Activated naive CD8-positive, alpha-beta T cell treated with anti-CD3 and anti-CD28 coated beads for 36 hours (primary cell): ENCODE measurements at regions not wholly inside any gene's neighbourhood (a gene's known extent, or its start where the extent isn't known, plus 50 kb on each side); places are given as distances from the start of the nearest gene placed in this dataset.

Experiments
- DNase-seq: peaks from one replicate; pipeline ENCODE4 v3.0.0; 2021
- H3K27ac Mint-ChIP-seq: one replicate; pipeline ENCODE4 v1.8.0; 2022; ENCODE audit warnings: mild to moderate bottlenecking, moderate library complexity, mixed read lengths
- H3K27me3 Mint-ChIP-seq: one replicate; pipeline ENCODE4 v1.8.0; 2022; ENCODE audit warnings: mild to moderate bottlenecking, mixed read lengths
- H3K36me3 Mint-ChIP-seq: one replicate; pipeline ENCODE4 v1.8.0; 2021; ENCODE audit warnings: mild to moderate bottlenecking, mixed read lengths
- H3K4me1 Mint-ChIP-seq: one replicate; pipeline ENCODE4 v1.8.0; 2021; ENCODE audit warnings: mixed read lengths
- H3K4me3 Mint-ChIP-seq: one replicate; pipeline ENCODE4 v1.8.0; 2022; ENCODE audit warnings: mild to moderate bottlenecking, moderate library complexity, mixed read lengths
- H3K9me3 Mint-ChIP-seq: one replicate; pipeline ENCODE4 v1.8.0; 2022; ENCODE audit warnings: mixed read lengths

DNA sequence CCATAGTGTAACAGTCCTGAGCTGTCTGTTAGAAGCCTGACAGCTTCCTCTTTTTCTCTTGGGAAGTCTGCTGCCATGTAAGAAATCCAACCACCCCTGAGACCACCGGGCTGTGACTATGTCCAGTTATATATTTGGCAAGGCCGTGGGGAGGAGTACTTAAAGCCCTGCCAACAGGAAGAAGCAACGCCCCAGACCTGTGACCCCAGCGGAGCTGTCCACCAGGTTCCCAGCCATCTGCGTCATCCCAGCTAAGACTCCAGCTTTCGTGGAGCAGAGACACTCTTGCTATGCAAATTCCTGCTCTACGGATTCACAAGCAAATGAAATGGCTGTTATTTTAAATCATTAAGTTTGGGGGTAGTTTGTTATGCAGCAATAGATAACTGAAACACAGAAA, 417.3 kb downstream of the TLE4 start:
- H3K36me3 Mint-ChIP-seq, result no peaks in the 10 kb centered on the region
- no peaks in the 10 kb centered on the region for H3K4me1 Mint-ChIP-seq
- no peaks in the 10 kb centered on the region for H3K27me3 Mint-ChIP-seq
- no peaks in the 10 kb centered on the region for H3K9me3 Mint-ChIP-seq
- H3K27ac Mint-ChIP-seq, result no peak overlapping the region
- no peak overlapping the region for H3K4me3 Mint-ChIP-seq
- DNase-seq, result no peak

- H3K9me3 Mint-ChIP-seq, result no peaks in the 10 kb centered on the region
- H3K27ac Mint-ChIP-seq, result no peak overlapping the region
- H3K4me1 Mint-ChIP-seq, result no peaks in the 10 kb centered on the region
- H3K4me3 Mint-ChIP-seq, result no peak overlapping the region
- no peaks in the 10 kb centered on the region for H3K27me3 Mint-ChIP-seq
- no peaks in the 10 kb centered on the region for H3K36me3 Mint-ChIP-seq
- DNase-seq, result no peak
Observed at GRCh38 chr9:79988126-79988525, 416.4 kb downstream of the TLE4 start.

GRCh38 chr9:79986437-79986836, 414.7 kb downstream of the TLE4 start:
- no peak for DNase-seq
- Mint-ChIP-seq H3K4me3 (no peak overlapping the region), H3K36me3 (no peaks in the 10 kb centered on the region), H3K27ac (no peak overlapping the region), H3K9me3 (peaks cover 4% of the 10 kb centered on the region), H3K27me3 (peaks cover 3% of the 10 kb centered on the region), H3K4me1 (no peaks in the 10 kb centered on the region)

GRCh38 chr9:79985772-79986171, 414.0 kb downstream of the TLE4 start:
- DNase-seq, result no peak
- H3K27me3 Mint-ChIP-seq, result peaks cover 3% of the 10 kb centered on the region
- peaks cover 4% of the 10 kb centered on the region for H3K9me3 Mint-ChIP-seq
- no peaks in the 10 kb centered on the region for H3K36me3 Mint-ChIP-seq
- H3K4me1 Mint-ChIP-seq, result no peaks in the 10 kb centered on the region
- H3K27ac Mint-ChIP-seq, result no peak overlapping the region
- H3K4me3 Mint-ChIP-seq, result no peak overlapping the region

DNA sequence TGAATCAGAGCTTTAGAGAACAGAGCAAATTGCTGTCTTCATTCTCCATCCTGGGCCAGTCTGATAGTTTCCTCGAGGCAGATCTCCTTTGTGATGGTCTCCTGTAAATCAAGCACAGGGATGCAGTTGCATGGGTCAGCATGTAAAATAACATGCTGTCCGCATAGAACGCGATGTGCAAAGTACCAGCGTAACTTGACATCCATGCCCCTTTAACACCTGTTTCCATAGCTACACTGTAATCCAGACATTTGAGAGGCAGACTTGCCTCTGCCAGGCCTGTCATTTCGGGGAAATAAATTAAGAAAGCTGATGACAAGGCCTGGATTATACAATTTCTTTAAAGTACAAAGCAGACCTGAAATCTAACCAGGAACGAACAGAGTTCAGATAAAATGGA, 413.5 kb downstream of the TLE4 start:
- Mint-ChIP-seq H3K27ac (no peak overlapping the region), H3K9me3 (peaks cover 4% of the 10 kb centered on the region), H3K27me3 (peaks cover 3% of the 10 kb centered on the region)

GRCh38 chr9:79984429-79985067, 412.8 kb downstream of the TLE4 start:
- Mint-ChIP-seq H3K4me3 (no peak overlapping the region), H3K9me3 (peaks cover 4% of the 10 kb centered on the region), H3K27ac (no peak overlapping the region)

More for the DNA sequence above, 413.5 kb downstream of the TLE4 start:
- H3K36me3 Mint-ChIP-seq, result no peaks in the 10 kb centered on the region
- no peak overlapping the region for H3K4me3 Mint-ChIP-seq
- no peaks in the 10 kb centered on the region for H3K4me1 Mint-ChIP-seq
- DNase-seq, result no peak

DNA sequence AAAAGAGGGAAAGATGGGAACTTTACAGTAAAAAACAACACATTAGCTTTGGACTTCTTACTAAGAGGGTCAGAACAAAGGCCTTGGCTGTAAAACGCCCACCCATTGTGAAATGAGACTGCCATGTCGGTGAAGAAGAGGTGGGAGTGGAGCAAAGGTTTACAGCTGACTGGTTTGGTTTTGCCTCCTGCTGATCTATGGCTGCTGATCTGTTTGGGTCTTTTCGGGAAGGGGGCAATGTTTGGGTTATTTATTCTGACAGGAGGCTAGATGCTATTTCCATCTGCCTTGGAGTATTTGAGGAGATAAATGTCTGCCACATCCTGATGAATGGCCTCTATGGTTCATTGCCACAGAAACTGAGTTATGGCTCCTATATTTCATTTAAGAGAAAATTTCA, 408.7 kb downstream of the TLE4 start:
- Mint-ChIP-seq H3K27me3 (peaks cover 9% of the 10 kb centered on the region), H3K4me1 (no peaks in the 10 kb centered on the region), H3K36me3 (no peaks in the 10 kb centered on the region), H3K27ac (no peak overlapping the region), H3K9me3 (peaks cover 4% of the 10 kb centered on the region), H3K4me3 (no peak overlapping the region)
- DNase-seq, result no peak

More at GRCh38 chr9:79984429-79985067, 412.8 kb downstream of the TLE4 start:
- H3K36me3 Mint-ChIP-seq, result no peaks in the 10 kb centered on the region
- no peaks in the 10 kb centered on the region for H3K4me1 Mint-ChIP-seq
- no peak for DNase-seq
- H3K27me3 Mint-ChIP-seq, result peaks cover 4% of the 10 kb centered on the region

- Mint-ChIP-seq H3K36me3 (no peaks in the 10 kb centered on the region), H3K9me3 (peaks cover 1% of the 10 kb centered on the region), H3K4me1 (no peaks in the 10 kb centered on the region), H3K4me3 (no peak overlapping the region), H3K27me3 (peaks cover 9% of the 10 kb centered on the region), H3K27ac (no peak overlapping the region)
- DNase-seq, result no peak
Observed at GRCh38 chr9:79977510-79978197, 405.9 kb downstream of the TLE4 start.

GRCh38 chr9:79977074-79977435, 405.3 kb downstream of the TLE4 start:
- no peak for DNase-seq
- no peak overlapping the region for H3K27ac Mint-ChIP-seq
- H3K36me3 Mint-ChIP-seq, result no peaks in the 10 kb centered on the region
- H3K4me3 Mint-ChIP-seq, result no peak overlapping the region
- H3K4me1 Mint-ChIP-seq, result no peaks in the 10 kb centered on the region
- H3K27me3 Mint-ChIP-seq, result peaks cover 9% of the 10 kb centered on the region
- H3K9me3 Mint-ChIP-seq, result no peaks in the 10 kb centered on the region

DNA sequence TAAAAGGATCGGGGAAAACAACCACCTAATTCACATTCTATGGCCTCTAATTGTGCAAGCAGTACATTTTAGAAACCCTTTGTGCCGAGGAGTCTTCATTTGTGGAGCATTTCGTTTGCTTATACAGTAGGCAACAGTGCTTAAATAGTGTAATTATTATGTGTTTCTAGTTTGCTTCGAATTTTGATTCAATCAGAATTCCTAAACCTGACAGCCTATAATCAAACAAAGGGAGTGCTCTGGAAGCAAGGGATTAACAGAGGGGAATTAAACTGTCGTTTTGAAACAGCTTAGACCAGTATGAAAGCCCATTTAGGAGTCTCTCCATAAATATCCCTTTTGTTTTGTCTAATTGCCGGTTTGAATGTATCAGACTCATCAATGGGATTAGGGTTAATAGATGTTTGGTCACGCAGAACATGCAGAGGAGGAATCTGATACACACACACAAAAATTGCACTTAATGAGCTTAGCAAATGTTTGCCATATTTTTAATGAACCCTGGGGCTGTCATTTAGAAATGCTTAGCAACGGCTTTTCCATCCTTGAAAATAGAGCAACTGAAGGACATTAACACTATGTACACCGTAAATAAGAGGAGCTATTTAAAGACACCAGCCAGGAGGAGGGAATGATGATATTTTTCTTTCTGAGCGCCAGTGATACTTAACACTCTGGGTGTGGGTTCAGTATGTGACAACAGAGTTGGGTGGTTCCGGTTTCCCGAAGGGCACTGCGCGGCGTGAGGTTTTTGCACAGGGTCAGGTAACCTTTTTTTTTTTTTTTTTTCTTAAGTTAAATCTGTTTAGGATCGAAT, 404.7 kb downstream of the TLE4 start:
- H3K36me3 Mint-ChIP-seq, result no peaks in the 10 kb centered on the region
- H3K4me1 Mint-ChIP-seq, result no peaks in the 10 kb centered on the region
- peaks cover 12% of the 10 kb centered on the region for H3K27me3 Mint-ChIP-seq
- H3K9me3 Mint-ChIP-seq, result no peaks in the 10 kb centered on the region
- DNase-seq, result no peak
- no peak overlapping the region for H3K27ac Mint-ChIP-seq
- H3K4me3 Mint-ChIP-seq, result no peak overlapping the region

DNA sequence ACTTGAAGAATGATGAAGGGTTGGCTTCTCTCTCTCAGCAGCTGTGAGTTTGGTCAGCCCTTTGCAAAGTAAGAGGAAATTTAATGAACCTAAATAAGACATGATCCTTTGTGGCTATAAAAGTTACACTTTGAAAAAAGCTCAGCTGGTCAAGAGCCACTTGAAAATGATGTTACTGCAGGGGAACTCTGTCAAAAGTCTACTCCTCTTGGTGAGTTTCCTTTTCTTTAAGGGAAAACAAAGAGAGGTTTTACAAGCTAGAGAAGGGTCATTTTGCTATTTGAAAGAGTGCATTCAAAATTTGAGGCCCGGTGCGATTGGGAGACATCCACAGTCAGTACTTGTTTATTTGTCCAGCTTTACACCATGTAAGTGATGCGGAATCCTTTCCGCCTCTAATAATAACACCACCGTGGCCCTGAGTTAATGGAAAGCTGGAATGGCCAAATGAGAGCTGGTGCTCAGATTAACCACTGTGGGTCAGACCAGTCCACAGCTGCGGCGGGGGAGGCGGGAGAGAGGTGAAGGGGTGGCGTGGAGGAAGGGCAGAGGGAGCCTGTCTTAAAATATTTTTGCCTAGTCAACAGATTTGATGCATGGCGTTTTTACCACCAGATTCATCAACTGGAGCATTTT, 404.0 kb downstream of the TLE4 start:
- H3K4me1 Mint-ChIP-seq, result no peaks in the 10 kb centered on the region
- H3K9me3 Mint-ChIP-seq, result no peaks in the 10 kb centered on the region
- H3K4me3 Mint-ChIP-seq, result no peak overlapping the region
- peaks cover 17% of the 10 kb centered on the region for H3K27me3 Mint-ChIP-seq
- H3K27ac Mint-ChIP-seq, result no peak overlapping the region
- no peaks in the 10 kb centered on the region for H3K36me3 Mint-ChIP-seq
- DNase-seq, result no peak

DNA sequence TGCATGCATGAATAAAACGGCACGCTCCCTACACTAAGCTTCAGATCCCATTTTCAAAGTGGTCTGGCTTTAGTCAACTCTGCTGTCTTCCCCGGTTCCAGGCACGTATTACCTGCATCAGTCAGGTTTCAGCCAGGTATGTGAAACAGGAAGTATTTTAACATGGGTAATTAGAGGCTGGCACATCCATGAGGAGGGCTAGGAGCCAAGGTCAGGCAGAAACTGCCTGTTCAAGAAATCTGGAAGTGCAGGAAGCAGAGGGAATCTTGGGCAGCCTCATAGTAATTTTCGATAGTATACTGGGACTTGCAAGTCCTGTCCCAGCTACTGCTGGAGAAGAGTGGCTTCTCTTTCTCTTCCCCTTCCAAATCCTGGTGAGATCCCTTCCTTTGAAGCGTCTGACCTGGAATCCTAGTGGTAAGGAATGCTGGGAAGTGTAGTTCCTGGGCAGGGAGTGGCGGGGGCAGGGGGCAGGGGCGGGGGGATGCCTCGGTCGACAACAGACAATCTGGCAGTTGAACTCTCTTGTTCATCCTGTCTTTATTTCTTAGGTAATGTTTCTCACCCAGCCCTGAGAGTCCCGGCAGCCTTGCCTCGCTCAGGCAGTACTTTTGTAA, 403.1 kb downstream of the TLE4 start:
- Mint-ChIP-seq H3K4me3 (no peak overlapping the region), H3K4me1 (no peaks in the 10 kb centered on the region), H3K27me3 (peaks cover 18% of the 10 kb centered on the region), H3K36me3 (no peaks in the 10 kb centered on the region), H3K27ac (no peak overlapping the region), H3K9me3 (no peaks in the 10 kb centered on the region)
- no peak for DNase-seq

DNA sequence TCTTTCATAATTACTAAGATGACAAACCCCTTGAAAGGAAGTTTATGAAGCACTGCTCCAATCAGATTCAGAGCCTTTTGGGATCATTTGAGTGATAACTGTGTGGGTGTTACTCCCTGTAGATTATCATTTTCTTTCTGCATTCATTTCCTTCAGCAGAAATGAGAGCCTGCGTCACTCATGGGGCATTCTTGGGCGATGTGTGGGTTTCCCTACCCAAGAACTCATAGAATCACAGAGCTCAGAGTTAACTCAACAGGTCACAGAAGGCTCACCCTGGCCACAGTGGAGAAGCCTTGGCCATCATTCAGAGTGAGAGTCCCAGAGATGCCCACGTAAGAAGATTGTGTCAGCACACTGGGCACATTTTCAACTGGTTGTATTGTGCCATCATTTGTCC, 401.9 kb downstream of the TLE4 start:
- Mint-ChIP-seq H3K27me3 (peaks cover 15% of the 10 kb centered on the region), H3K4me3 (no peak overlapping the region), H3K27ac (no peak overlapping the region), H3K9me3 (no peaks in the 10 kb centered on the region), H3K4me1 (no peaks in the 10 kb centered on the region), H3K36me3 (no peaks in the 10 kb centered on the region)
- no peak for DNase-seq

DNA sequence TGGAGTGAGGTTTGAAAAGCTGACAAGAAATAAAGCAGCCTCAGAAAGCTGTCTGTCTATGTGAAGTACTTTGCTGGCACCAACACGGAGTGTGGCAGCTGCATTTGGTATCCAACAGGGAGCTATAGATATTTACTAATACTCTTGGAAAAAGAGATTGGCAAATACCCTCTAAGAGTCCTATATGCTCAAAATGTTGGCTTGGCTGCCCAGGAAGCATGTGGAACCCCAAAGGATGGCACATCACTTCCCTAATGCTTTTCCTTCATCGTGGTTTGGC, 398.3 kb downstream of the TLE4 start:
- no peaks in the 10 kb centered on the region for H3K4me1 Mint-ChIP-seq
- peaks cover 15% of the 10 kb centered on the region for H3K27me3 Mint-ChIP-seq
- H3K4me3 Mint-ChIP-seq, result no peak overlapping the region
- H3K9me3 Mint-ChIP-seq, result peaks cover 1% of the 10 kb centered on the region
- no peak for DNase-seq
- no peaks in the 10 kb centered on the region for H3K36me3 Mint-ChIP-seq
- no peak overlapping the region for H3K27ac Mint-ChIP-seq
